Motor neuron (in vitro differentiated cells): ENCODE measurements at regions not wholly inside any gene's neighbourhood (a gene's known extent, or its start where the extent isn't known, plus 50 kb on each side); places are given as distances from the start of the nearest gene placed in this dataset.

Experiments
- ATAC-seq, 8 experiments: fragments of 200-7000 bp; cut with Tn5 transposase; replicated peaks in 6 of 8; 2 replicates each; pipeline ENCODE4 v1.8.0; 2021; ENCODE audit warnings: mild to moderate bottlenecking in 8 of 8, moderate library complexity in 8 of 8
- H3K27ac ChIP-seq, 2 donors: fragments of 250-450 bp; sonication (Bioruptor Pico); 2 replicates each; pipeline ENCODE4 v1.9.0; 2021; ENCODE audit warnings: antibody characterized with exemption in 2 of 2, mild to moderate bottlenecking in 2 of 2, moderate library complexity in 1 of 2
- H3K4me1 ChIP-seq, 2 donors: fragments of 250-450 bp; sonication (Bioruptor Pico); replicated peaks in 1 of 2; 2 replicates each; pipeline ENCODE4 v1.6.1; 2021; ENCODE audit warnings: antibody characterized with exemption in 2 of 2, mild to moderate bottlenecking in 2 of 2, moderate library complexity in 1 of 2
- H3K4me3 ChIP-seq, 5 donors: fragments of 250-450 bp; sonication (Bioruptor Pico); 2 replicates each; pipeline ENCODE4 v1.9.0; 2021; ENCODE audit warnings: antibody characterized with exemption in 5 of 5, mild to moderate bottlenecking in 5 of 5, moderate library complexity in 4 of 5
- WGBS, 10 experiments: fragments of 450-650 bp; shearing (Covaris generic); methylation state at CpG; one replicate each; pipeline ENCODE4 v1.0.0; 2022; 5-methylcytosine and 5-hydroxymethylcytosine counted together
- in situ Hi-C, 9 experiments: fragments of 400-800 bp; cut with MboI; loops; one replicate each; pipeline ENCODE4 v1.15.0; 2021; ENCODE audit warnings: low sequenced_read_pairs in 9 of 9, low pct_unique_long_range_greater_than_20kb in 2 of 9; ENCODE audit not compliant: unreplicated experiment in 9 of 9

DNA sequence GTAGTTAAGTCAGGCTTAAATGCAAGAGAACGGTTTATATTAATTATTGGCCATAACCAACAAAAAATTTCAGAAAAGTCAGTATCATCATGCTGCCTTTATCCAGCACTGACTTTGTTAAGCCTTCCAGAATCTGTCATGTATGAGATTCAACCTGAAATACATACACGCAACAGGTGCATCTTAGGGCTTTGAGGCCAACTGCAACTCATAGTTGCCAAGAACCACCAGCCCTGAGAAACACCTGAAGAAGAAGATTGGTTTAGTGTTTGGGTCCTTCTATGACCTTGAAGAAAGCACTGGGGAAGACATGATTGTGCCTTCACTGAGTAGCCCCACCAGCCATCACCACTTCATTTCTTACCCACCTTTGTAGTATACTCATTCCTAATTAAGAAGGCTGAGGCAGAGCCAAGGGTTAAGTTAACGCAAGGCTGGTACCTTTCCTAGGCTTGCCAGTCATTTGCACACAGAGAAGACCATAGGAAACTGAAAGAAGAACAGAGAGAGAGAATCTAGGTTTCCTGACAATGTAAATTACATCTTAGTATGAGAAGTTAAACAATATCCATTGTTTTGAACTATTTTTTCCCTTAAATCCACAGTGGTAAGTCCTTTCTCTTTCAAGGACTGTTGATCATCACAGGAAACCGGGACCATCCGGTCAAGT lies 200.1 kb upstream of the PRKCQ start:
- 51 to 100% (median 93%) methylated on average over 1 to 5 of the region's 5 CpGs for WGBS, 10 experiments
- in situ Hi-C loops, result loop anchor here in 1 of 9 experiments (25.0 kb wide), 1 partner anchor 632 kb away; the partner anchor contains the start of gene SFMBT2

DNA sequence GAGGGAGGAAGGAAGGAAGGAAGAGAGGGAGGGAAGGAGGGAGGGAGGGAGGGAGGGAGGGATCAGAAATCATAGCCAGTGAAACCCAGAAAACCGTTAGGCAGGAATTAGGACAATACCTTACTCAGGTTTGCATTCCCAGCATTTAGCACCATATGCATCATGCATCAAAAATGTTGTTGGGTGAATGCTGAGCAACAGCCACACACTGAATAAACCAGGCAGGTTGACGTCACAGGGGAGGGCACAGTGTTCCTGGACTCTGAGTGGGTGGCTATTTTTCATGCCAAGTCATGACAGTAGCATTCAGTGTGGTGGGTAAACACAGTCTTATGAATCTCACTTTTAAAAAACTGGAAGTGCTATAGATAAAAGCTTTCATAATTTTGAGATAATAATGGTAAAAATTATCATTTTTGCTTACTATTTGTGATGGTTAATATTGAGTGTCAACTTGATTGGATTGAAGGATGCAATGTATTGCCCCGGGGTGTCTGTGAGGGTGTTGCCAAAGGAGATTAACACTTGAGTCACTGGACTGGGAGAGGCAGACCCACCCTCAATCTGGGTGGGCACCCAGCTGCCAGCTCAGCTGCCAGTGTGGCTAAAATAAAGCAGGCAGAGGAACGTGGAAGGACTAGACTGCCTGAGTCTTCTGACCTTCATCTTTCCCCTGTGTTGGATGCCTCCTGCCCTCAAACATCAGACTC lies 199.1 kb upstream of the PRKCQ start:
- Histone ChIP-seq H3K4me3 (no peak overlapping the region), H3K4me1 (peaks cover 0 to 14% of the 10 kb centered on the region in 2 donors), H3K27ac (no peak overlapping the region)
- WGBS, 10 experiments, result 0 to 100% (median 59%) methylated on average over 1 to 3 of the region's 4 CpGs; no CpG with 5 or more reads in 3 of the 10 experiments
- peak; percentile 18 to 98 (median 91) for ATAC-seq
- in situ Hi-C loops, result loop anchor here in 1 of 9 experiments (25.0 kb wide), 1 partner anchor 633 kb away; the partner anchor contains the start of gene SFMBT2

More for the DNA sequence above, 200.1 kb upstream of the PRKCQ start:
- ATAC-seq, result no peak
- H3K4me1 ChIP-seq, result peaks cover 0 to 14% of the 10 kb centered on the region in 2 donors
- no peak overlapping the region for H3K4me3 ChIP-seq
- no peak overlapping the region for H3K27ac ChIP-seq

DNA sequence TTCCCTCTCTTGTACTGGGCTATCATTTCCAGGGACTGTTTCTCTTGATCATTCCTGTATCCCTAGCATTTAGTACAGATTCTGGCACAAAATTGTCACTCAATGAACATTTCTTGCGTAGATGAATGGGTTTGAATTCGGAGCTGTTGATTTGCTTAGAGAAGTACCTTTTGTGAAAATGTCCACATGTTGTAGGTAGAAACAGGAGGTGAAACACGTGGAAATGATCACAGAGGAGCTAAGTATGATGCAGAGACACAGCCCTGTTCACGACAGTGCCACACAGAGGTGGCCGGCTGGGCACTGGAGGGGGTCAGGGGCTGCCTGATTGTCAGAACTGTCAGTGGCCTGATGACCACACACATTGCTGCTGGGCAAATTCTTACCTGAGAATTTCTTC lies 196.1 kb upstream of the PRKCQ start:
- in situ Hi-C loops, result loop anchor here in 1 of 9 experiments (25.0 kb wide), 1 partner anchor 636 kb away; the partner anchor contains the start of gene SFMBT2
- WGBS, 10 experiments, result 54 to 77% (median 63%) methylated on average over 2 to 5 of the region's 5 CpGs; no CpG with 5 or more reads in 3 of the 10 experiments
- Histone ChIP-seq H3K27ac (no peak overlapping the region), H3K4me1 (no peaks in the 10 kb centered on the region), H3K4me3 (no peak overlapping the region)
- ATAC-seq, result no peak

DNA sequence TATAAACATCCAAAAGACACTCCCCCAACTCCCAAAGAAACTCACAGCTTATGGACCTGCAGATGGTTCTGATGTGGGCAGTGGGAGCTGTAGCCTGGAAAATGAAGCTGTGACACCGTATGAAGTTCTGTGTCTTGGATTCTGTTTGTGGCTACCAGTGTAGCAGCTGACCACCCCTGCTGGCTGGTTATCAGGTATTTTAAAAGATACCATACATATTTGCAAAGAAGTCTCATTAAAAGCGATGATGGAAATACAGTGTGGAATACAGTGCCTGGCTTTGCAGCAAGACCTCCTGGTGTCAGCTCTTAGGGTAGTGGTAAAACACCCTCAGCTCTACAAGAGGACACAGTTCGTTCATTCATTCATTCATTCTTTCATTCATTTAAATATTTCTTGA lies 194.3 kb upstream of the PRKCQ start:
- WGBS, 10 experiments, result 17 to 100% (median 68%) methylated on average over 1 to 3 of the region's 3 CpGs; no CpG with 5 or more reads in 4 of the 10 experiments
- Histone ChIP-seq H3K4me3 (no peak overlapping the region), H3K27ac (no peak overlapping the region), H3K4me1 (no peaks in the 10 kb centered on the region)
- peak in 1 of 8 experiments; percentile 17 for ATAC-seq
- in situ Hi-C loops, result no loop called here

DNA sequence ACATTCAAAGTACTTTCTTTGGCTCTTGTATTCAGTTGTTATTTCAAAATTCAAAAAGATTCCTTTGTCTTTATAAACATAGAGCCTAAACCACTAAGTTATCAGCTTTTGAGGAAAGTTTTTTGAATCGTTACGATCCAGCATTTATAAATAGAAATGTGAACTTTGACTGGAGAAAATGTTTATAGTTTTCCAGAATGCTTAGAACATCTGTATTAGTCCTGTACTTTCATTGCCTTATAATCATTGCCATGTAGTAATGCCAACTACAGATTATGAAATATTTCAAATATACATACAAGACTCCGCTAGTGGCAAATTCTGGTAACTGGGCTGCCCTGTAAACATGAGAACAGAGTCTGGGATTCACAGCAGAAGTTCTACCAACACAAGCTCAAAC lies 191.3 kb upstream of the PRKCQ start:
- Histone ChIP-seq H3K4me1 (peaks cover 0 to 1% of the 10 kb centered on the region in 2 donors), H3K4me3 (no peak overlapping the region), H3K27ac (no peak overlapping the region)
- in situ Hi-C loops, result no loop called here
- 38 to 100% (median 80%) methylated on average over 1 to 3 of the region's 3 CpGs; no CpG with 5 or more reads in 2 of the 10 experiments for WGBS, 10 experiments
- ATAC-seq, result no peak

DNA sequence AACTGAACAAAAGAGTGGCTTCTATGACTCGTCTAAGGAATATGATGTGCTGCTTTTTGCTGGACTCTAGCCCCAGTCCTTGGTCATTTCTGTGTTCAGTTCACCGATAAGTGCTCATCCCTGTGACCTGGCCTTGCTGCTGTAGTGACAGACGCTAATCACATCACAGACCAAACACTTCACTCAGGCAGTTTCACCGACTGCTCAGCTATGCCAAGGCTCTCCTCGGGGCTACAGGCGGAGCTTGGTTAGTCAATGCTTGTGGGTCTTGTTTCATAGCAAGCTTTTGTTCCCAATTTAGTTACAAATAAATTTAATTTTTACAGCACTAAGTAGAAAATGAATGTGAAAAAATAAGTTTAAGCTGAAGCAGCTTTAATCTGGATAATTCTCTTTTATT lies 190.8 kb upstream of the PRKCQ start:
- Histone ChIP-seq H3K4me3 (no peak overlapping the region), H3K27ac (no peak overlapping the region), H3K4me1 (peaks cover 0 to 6% of the 10 kb centered on the region in 2 donors)
- ATAC-seq, result no peak
- 35 to 92% (median 74%) methylated on average over 2 to 6 of the region's 6 CpGs for WGBS, 10 experiments
- in situ Hi-C loops, result no loop called here

DNA sequence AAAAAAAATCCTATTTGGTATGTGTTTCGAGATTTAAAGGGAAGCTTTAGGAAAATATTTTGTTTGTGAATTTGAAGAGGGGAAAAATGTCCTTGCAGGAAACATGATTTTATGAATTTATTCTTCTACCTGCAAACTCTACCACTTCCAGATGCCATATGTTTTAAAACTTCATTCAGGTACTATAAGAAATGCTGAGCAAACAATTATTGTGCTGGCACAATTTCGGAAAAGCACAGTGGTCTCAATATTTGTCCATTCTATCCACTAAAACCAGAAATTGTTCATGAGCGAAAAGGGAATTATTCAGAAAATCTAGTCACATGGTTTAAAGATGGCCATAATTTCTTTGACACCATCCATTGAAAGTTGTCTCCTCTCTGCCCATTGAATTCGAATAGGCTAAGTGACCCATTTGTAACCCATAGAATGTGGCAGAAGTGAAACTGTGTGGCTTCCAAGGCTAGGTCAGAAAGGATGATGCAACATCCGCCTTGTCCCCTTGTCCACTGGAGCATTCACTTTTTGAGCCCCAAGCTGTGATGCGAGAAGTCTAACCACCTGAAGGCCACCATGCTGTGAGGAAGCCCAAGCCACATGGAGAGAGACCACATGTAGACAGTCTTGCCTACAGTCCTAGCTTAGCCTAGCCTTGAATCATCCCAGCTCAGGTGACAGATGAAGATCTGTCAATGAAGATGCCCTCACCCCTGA lies 189.8 kb upstream of the PRKCQ start:
- Histone ChIP-seq H3K4me1 (peaks cover 0 to 6% of the 10 kb centered on the region in 2 donors), H3K27ac (no peak overlapping the region), H3K4me3 (no peak overlapping the region)
- 53 to 100% (median 88%) methylated on average over 2 to 6 of the region's 6 CpGs for WGBS, 10 experiments
- no peak for ATAC-seq
- in situ Hi-C loops, result no loop called here

DNA sequence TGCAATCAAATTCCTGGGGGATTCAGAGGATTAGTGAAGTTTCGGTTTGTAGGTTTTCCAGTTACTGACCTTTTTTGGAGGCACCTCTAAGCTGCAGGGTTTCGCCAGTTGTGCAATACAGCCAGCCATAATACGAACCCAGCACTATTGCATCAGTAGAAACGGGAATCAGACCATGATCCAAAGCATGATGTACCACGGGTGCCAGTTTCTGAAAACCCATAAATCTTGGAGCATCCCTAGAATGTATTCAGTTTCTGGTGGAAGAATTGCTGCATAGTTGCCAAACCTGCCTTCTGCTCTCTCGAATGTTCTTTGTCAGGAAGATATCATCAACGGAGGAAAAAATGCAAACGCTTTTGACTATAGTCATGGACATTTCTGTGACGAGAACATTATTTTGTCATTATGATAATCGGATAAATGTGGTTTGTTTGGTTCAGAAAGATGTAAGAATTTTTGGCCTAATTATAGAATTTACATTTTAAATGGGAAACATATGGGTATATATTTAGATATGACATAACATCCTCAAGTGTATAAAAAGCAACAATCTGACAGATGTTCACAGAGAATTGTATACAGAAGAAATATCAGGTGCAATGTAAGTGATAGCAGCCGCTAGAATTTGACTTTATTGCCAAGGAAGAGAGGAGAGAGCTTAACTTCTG lies 186.2 kb upstream of the PRKCQ start:
- 0 to 100% (median 68%) methylated on average over 1 to 11 of the region's 11 CpGs for WGBS, 10 experiments
- H3K4me1 ChIP-seq, result peaks cover 6 to 13% of the 10 kb centered on the region in 2 donors
- in situ Hi-C loops, result no loop called here
- no peak overlapping the region for H3K27ac ChIP-seq
- ATAC-seq, result peak in 5 of 8 experiments; percentile 25 to 81 (median 41)
- no peak overlapping the region for H3K4me3 ChIP-seq

DNA sequence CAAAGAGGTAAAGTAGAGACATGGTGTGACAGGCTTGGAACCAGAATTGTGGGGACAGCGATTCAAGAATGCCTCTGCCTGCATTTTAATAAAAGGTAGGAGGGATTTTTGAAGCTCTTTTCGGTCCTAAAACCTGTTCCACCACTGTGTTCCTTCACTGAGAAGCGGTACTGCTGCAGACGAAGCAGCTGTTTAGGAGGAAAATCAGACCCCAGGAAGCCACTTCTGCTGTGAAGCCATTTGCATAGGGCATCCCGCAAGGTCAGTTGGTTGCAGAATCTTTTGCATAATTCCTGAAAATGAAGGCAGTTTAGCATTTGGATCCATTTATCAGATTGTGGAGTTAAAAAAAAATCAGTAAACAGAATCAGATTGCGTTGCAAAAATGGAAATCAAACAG lies 183.3 kb upstream of the PRKCQ start:
- peaks cover 6 to 13% of the 10 kb centered on the region in 2 donors for H3K4me1 ChIP-seq
- ATAC-seq, result no peak
- no peak overlapping the region for H3K4me3 ChIP-seq
- in situ Hi-C loops, result no loop called here
- H3K27ac ChIP-seq, result no peak overlapping the region
- WGBS, 10 experiments, result 0 to 86% (median 43%) methylated on average over 1 to 6 of the region's 6 CpGs; no CpG with 5 or more reads in 1 of the 10 experiments

DNA sequence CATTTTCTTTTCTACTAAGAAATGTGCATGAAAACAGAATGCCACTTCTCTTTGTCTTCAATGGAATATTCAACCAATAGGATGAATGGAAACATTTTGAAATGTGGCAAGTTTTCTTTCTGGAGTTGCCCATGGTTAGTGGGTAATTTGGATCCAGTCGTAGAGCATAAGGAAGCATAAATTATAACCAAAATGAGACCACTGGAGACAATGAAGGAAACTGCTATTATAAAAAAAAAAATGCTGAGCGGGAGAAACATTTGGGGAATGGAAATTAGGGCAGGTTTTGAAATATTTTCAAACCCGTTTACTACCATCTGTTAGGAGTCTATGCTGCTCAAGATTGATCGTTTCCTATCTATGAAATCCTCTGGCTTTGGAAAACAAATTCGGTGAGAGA lies 182.9 kb upstream of the PRKCQ start:
- H3K4me3 ChIP-seq, result no peak overlapping the region

DNA sequence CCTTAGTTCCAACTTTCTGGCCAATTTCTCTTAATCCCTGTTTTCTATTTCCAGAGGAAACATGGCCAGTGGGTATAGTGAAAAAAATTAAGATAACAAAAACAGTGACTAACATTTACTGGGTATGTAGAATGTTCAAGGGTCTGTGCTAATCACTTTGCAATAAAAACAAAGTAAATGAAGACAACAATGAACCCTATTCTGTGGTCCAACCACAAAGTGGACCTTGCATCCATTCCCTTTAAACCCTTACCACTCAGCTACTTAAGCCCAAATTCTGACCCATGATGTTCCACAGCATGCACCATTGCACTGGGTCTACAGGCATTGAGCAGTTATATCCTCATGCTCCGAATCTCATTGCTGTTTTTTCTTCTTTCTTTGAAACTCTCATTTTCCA lies 179.9 kb upstream of the PRKCQ start:
- in situ Hi-C loops, result no loop called here

More for the DNA sequence above, 182.9 kb upstream of the PRKCQ start:
- Histone ChIP-seq H3K27ac (no peak overlapping the region), H3K4me1 (peaks cover 6 to 13% of the 10 kb centered on the region in 2 donors)
- ATAC-seq, result no peak
- in situ Hi-C loops, result no loop called here
- WGBS, 10 experiments, result 15 to 70% (median 39%) methylated on average over 2 to 5 of the region's 5 CpGs

DNA sequence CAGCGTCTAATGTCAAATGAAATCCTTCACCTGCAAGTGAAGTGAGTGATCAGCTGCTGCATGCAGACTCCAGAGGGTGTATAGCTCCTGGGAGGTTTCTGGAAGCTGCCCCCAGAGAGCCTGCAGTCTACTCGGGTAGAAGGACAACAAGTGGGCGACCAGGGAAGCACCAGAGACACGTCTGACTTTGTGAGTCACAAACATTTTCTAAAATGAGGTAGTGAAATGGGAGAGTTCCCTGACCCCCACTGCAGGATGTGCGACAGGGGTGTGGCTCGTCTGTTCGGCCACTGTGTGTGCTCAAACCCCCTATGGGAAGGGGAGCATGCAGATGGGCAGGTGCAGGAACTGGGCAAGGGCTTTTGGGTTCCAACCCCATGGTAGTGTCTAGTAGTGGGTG lies 177.1 kb upstream of the PRKCQ start:
- in situ Hi-C loops, result no loop called here

More for the DNA sequence above, 179.9 kb upstream of the PRKCQ start:
- peaks cover 14 to 24% of the 10 kb centered on the region in 2 donors for H3K4me1 ChIP-seq
- no peak overlapping the region for H3K27ac ChIP-seq
- 0 to 91% (median 80%) methylated on average over 1 of the region's 1 CpG; no CpG with 5 or more reads in 4 of the 10 experiments for WGBS, 10 experiments
- ATAC-seq, result no peak
- H3K4me3 ChIP-seq, result no peak overlapping the region

More for the DNA sequence above, 177.1 kb upstream of the PRKCQ start:
- Histone ChIP-seq H3K4me3 (no peak overlapping the region), H3K4me1 (peaks cover 8 to 18% of the 10 kb centered on the region in 2 donors), H3K27ac (no peak overlapping the region)
- WGBS, 10 experiments, result 0 to 100% (median 73%) methylated on average over 1 to 4 of the region's 7 CpGs; no CpG with 5 or more reads in 5 of the 10 experiments
- ATAC-seq, result no peak
